CD4-positive, alpha-beta T cell treated with Interferon alpha-2 for 1 hour (primary cell): ENCODE measurements at regions not wholly inside any gene's neighbourhood (a gene's known extent, or its start where the extent isn't known, plus 50 kb on each side); places are given as distances from the start of the nearest gene placed in this dataset.
A peak's percentile ranks its signal among the peaks of the same experiment; 100 is the strongest.

Experiments
- DNase-seq, 2 donors: peaks; one replicate each; pipeline ENCODE4 v3.0.0-alpha.2; 2020 to 2022

- no peak for DNase-seq
Measured at GRCh38 chr3:18771931-18772330, 346.8 kb upstream of the SATB1 start.

- DNase-seq = no peak
Measured at GRCh38 chr3:18770800-18771199, 345.7 kb upstream of the SATB1 start.

GRCh38 chr3:18767756-18768303 is 342.7 kb upstream of the SATB1 start:
- no peak for DNase-seq

GRCh38 chr3:18766974-18767373 is 341.8 kb upstream of the SATB1 start:
- DNase-seq = no peak

- DNase-seq = no peak
Measured at GRCh38 chr3:18765662-18766061, 340.5 kb upstream of the SATB1 start.

- no peak for DNase-seq
Measured at GRCh38 chr3:18765161-18765560, 340.0 kb upstream of the SATB1 start.

GRCh38 chr3:18761530-18761929 is 336.4 kb upstream of the SATB1 start:
- DNase-seq = no peak

- DNase-seq = peak; percentile 56 to 87
Measured at GRCh38 chr3:18758047-18758704, 333.0 kb upstream of the SATB1 start.

GRCh38 chr3:18757476-18757875 is 332.3 kb upstream of the SATB1 start:
- DNase-seq = no peak

GRCh38 chr3:18752273-18752934 is 327.3 kb upstream of the SATB1 start:
- DNase-seq = no peak

- DNase-seq = no peak
Measured at GRCh38 chr3:18751514-18751913, 326.4 kb upstream of the SATB1 start.

- peak in 1 of 2 donors; percentile 27 for DNase-seq
Measured at GRCh38 chr3:18747383-18747782, 322.2 kb upstream of the SATB1 start.

- DNase-seq = peak in 1 of 2 donors; percentile 42
Measured at GRCh38 chr3:18745472-18745871, 320.3 kb upstream of the SATB1 start.

GRCh38 chr3:18744472-18744871 is 319.3 kb upstream of the SATB1 start:
- no peak for DNase-seq

GRCh38 chr3:18743761-18744160 is 318.6 kb upstream of the SATB1 start:
- no peak for DNase-seq

- peak; percentile 86 to 89 for DNase-seq
Measured at GRCh38 chr3:18740631-18741583, 315.8 kb upstream of the SATB1 start.

GRCh38 chr3:18739099-18739433 is 313.9 kb upstream of the SATB1 start:
- DNase-seq = no peak

- no peak for DNase-seq
Measured at GRCh38 chr3:18738393-18739098, 313.4 kb upstream of the SATB1 start.

- DNase-seq = no peak
Measured at GRCh38 chr3:18735005-18735404, 309.9 kb upstream of the SATB1 start.

GRCh38 chr3:18734309-18734708 is 309.2 kb upstream of the SATB1 start:
- no peak for DNase-seq

GRCh38 chr3:18732474-18732873 is 307.3 kb upstream of the SATB1 start:
- DNase-seq = no peak

- DNase-seq = no peak
Measured at GRCh38 chr3:18730491-18730890, 305.4 kb upstream of the SATB1 start.

- DNase-seq = no peak
Measured at GRCh38 chr3:18729671-18730070, 304.5 kb upstream of the SATB1 start.
